ENCODE measurements at regions not wholly inside any gene's neighbourhood (a gene's known extent, or its start where the extent isn't known, plus 50 kb on each side); places are given as distances from the start of the nearest gene placed in this dataset.

GRCh38 chr2:45337481-45337880, 273.6 kb downstream of the SRBD1 start:
- POLR2A ChIA-PET (ENCODE audit: unreplicated experiment), result no interaction called here
- intact Hi-C loops (cut with micrococcal nuclease), result no loop called here

GRCh38 chr2:45334205-45334604, 276.9 kb downstream of the SRBD1 start:
- no peak for TF ChIP-seq EZH2phosphoT487 (IDR thresholded peaks at IDR 0.05; ENCODE audit: borderline replicate concordance, low read length)
- TF ChIP-seq, protein P1, sequence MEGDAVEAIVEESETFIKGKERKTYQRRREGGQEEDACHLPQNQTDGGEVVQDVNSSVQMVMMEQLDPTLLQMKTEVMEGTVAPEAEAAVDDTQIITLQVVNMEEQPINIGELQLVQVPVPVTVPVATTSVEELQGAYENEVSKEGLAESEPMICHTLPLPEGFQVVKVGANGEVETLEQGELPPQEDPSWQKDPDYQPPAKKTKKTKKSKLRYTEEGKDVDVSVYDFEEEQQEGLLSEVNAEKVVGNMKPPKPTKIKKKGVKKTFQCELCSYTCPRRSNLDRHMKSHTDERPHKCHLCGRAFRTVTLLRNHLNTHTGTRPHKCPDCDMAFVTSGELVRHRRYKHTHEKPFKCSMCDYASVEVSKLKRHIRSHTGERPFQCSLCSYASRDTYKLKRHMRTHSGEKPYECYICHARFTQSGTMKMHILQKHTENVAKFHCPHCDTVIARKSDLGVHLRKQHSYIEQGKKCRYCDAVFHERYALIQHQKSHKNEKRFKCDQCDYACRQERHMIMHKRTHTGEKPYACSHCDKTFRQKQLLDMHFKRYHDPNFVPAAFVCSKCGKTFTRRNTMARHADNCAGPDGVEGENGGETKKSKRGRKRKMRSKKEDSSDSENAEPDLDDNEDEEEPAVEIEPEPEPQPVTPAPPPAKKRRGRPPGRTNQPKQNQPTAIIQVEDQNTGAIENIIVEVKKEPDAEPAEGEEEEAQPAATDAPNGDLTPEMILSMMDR (conservative IDR thresholded peaks at IDR 0.05; ENCODE audit: low read depth, low read length), result no peak
- TF ChIP-seq EZH2 (IDR thresholded peaks at IDR 0.05; ENCODE audit: low read length, unreplicated experiment), result no peak
- intact Hi-C loops (cut with micrococcal nuclease), result loop anchor here (5.0 kb wide), 2 partner anchors 88 to 97 kb away; no protein-coding TSS in a partner anchor
- H3K4me3 ChIP-seq (ENCODE audit: low read length), result no peak overlapping the region
- H3K9me2 ChIP-seq (replicated peaks; ENCODE audit: low read length), result no peaks in the 10 kb centered on the region
- no peaks in the 10 kb centered on the region for H3K79me2 ChIP-seq (ENCODE audit: low read length)
- H3K9ac ChIP-seq (ENCODE audit: low read length), result no peak overlapping the region
- H4K20me1 ChIP-seq (ENCODE audit: low read length), result no peaks in the 10 kb centered on the region
- POLR2A ChIA-PET (ENCODE audit: unreplicated experiment), result no interaction called here
- no peak overlapping the region for H2AFZ ChIP-seq (ENCODE audit: low read length)
- H3K4me1 ChIP-seq (ENCODE audit: insufficient read depth, low read length), result peaks cover 27% of the 10 kb centered on the region
- no peak overlapping the region for H3K4me2 ChIP-seq (ENCODE audit: low read length)
- no TSS peak for BruUV-seq (replicated peaks)
- CTCF ChIA-PET, result no interaction called here
- H3K36me3 ChIP-seq (ENCODE audit: low read depth, low read length), result no peaks in the 10 kb centered on the region
- no peak for DNase-seq
- H3F3A ChIP-seq (ENCODE audit: low read length, unreplicated experiment), result no peaks in the 10 kb centered on the region
- H3K27me3 ChIP-seq (ENCODE audit: low read length), result no peaks in the 10 kb centered on the region
- no peak overlapping the region for H3K27ac ChIP-seq (ENCODE audit: low read length)
- H3K9me3 ChIP-seq (ENCODE audit: low read length), result no peaks in the 10 kb centered on the region
- ATAC-seq, result no peak

More at GRCh38 chr2:45337481-45337880, 273.6 kb downstream of the SRBD1 start:
- no TSS peak for BruUV-seq (replicated peaks)
- Histone ChIP-seq H3K79me2 (ENCODE audit: low read length) (no peaks in the 10 kb centered on the region), H3K9ac (ENCODE audit: low read length) (no peak overlapping the region), H3K9me3 (ENCODE audit: low read length) (no peaks in the 10 kb centered on the region), H3F3A (ENCODE audit: low read length, unreplicated experiment) (no peaks in the 10 kb centered on the region), H3K27me3 (ENCODE audit: low read length) (no peaks in the 10 kb centered on the region), H3K4me1 (ENCODE audit: insufficient read depth, low read length) (no peaks in the 10 kb centered on the region), H3K4me2 (ENCODE audit: low read length) (no peak overlapping the region), H3K9me2 (replicated peaks; ENCODE audit: low read length) (no peaks in the 10 kb centered on the region), H2AFZ (ENCODE audit: low read length) (no peak overlapping the region), H3K27ac (ENCODE audit: low read length) (no peak overlapping the region), H3K36me3 (ENCODE audit: low read depth, low read length) (no peaks in the 10 kb centered on the region), H4K20me1 (ENCODE audit: low read length) (no peaks in the 10 kb centered on the region), H3K4me3 (ENCODE audit: low read length) (no peak overlapping the region)
- DNase-seq (no peak), ATAC-seq (no peak)
- CTCF ChIA-PET, result no interaction called here
- no peak for TF ChIP-seq EZH2 (IDR thresholded peaks at IDR 0.05; ENCODE audit: low read length, unreplicated experiment)
- TF ChIP-seq, protein P1 (conservative IDR thresholded peaks at IDR 0.05; ENCODE audit: low read depth, low read length), result no peak
- no peak for TF ChIP-seq EZH2phosphoT487 (IDR thresholded peaks at IDR 0.05; ENCODE audit: borderline replicate concordance, low read length)

DNA sequence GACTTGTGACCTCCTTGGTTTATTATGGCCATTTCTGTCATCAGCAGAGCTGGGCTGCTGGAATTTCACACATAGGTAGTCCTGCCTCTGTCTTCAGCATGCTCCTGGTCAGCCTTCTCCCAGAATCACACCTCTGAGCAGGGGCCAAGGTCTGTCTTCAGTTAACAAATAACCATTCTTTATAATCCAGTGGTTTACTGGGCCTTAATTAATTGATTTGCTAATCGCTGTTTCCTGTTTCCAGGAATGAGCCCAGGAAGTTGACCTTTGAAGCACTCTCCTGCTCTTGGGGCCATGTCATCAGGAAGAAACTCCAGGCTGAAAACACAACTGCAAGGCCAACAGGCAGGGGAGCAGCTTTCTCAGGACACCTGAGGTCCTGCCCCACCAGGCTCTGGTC, 278.5 kb downstream of the SRBD1 start:
- no peaks in the 10 kb centered on the region for H3F3A ChIP-seq (ENCODE audit: low read length, unreplicated experiment)
- H3K27ac ChIP-seq (ENCODE audit: low read length), result no peak overlapping the region
- CTCF ChIA-PET, result no interaction called here
- H2AFZ ChIP-seq (ENCODE audit: low read length), result no peak overlapping the region
- no peaks in the 10 kb centered on the region for H3K79me2 ChIP-seq (ENCODE audit: low read length)
- H3K9ac ChIP-seq (ENCODE audit: low read length), result no peak overlapping the region
- no peaks in the 10 kb centered on the region for H3K9me2 ChIP-seq (replicated peaks; ENCODE audit: low read length)
- no peak overlapping the region for H3K4me3 ChIP-seq (ENCODE audit: low read length)
- no TSS peak for BruUV-seq (replicated peaks)
- peaks cover 30% of the 10 kb centered on the region for H3K4me1 ChIP-seq (ENCODE audit: insufficient read depth, low read length)
- no peaks in the 10 kb centered on the region for H3K9me3 ChIP-seq (ENCODE audit: low read length)
- no peaks in the 10 kb centered on the region for H3K27me3 ChIP-seq (ENCODE audit: low read length)
- intact Hi-C loops (cut with micrococcal nuclease), result loop anchor here (5.0 kb wide), 2 partner anchors 90 to 95 kb away; no protein-coding TSS in a partner anchor
- DNase-seq (no peak), ATAC-seq (no peak)
- POLR2A ChIA-PET (ENCODE audit: unreplicated experiment), result no interaction called here
- no peaks in the 10 kb centered on the region for H4K20me1 ChIP-seq (ENCODE audit: low read length)
- no peak overlapping the region for H3K4me2 ChIP-seq (ENCODE audit: low read length)
- no peaks in the 10 kb centered on the region for H3K36me3 ChIP-seq (ENCODE audit: low read depth, low read length)
- TF ChIP-seq EZH2phosphoT487 (IDR thresholded peaks at IDR 0.05; ENCODE audit: borderline replicate concordance, low read length) (no peak), EZH2 (IDR thresholded peaks at IDR 0.05; ENCODE audit: low read length, unreplicated experiment) (no peak)
- TF ChIP-seq, protein P1 (conservative IDR thresholded peaks at IDR 0.05; ENCODE audit: low read depth, low read length), result no peak
